ENCODE measurements at regions not wholly inside any gene's neighbourhood (a gene's known extent, or its start where the extent isn't known, plus 50 kb on each side); places are given as distances from the start of the nearest gene placed in this dataset.
"Not testable (repeated sequence)": the region's sequence is repeated elsewhere in the genome, so short reads cannot be mapped to it uniquely, and the experiment has no call there.

GRCh38 chr6:18044108-18044783 lies 56.8 kb upstream of the KIF13A start:
- ATAC-seq, result no peak
- H3K4me3 ChIP-seq, result no peak overlapping the region
- TF ChIP-seq KDM1A (IDR thresholded peaks at IDR 0.05; ENCODE audit: low read depth) (no peak), GATA3 (IDR thresholded peaks at IDR 0.05; ENCODE audit: borderline replicate concordance) (no peak), CEBPB (IDR thresholded peaks at IDR 0.05) (peak in 1 of 2 experiments; percentile 50; a peak in 1 of 4 replicates)
- 88% methylated on average over 11 of the region's 11 CpGs for WGBS (ENCODE audit: missing lambda C conversion rate)
- ChIA-PET POLR2A (no interaction called here), CTCF (interaction anchor here (0.5 to 1.2 kb wide), 2 partner anchors 9 to 22 kb away, joined by 3 to 5 read pairs; no protein-coding TSS in a partner anchor)
- peak overlapping the region in 1 of 2 experiments; percentile 77; a peak in 2 of 6 replicates for H3K27ac ChIP-seq
- peaks cover 18% of the 10 kb centered on the region for H3K4me1 ChIP-seq
- no peaks in the 10 kb centered on the region for H3K9me3 ChIP-seq
- no peak for DNase-seq (ENCODE audit: low read depth in 1 of 2, low spot score in 1 of 2)
- H3K4me2 ChIP-seq, result no peak overlapping the region
- no peak for FAIRE-seq

GRCh38 chr6:18042536-18043145 lies 55.2 kb upstream of the KIF13A start:
- 76% methylated on average over 6 of the region's 8 CpGs for WGBS (ENCODE audit: missing lambda C conversion rate)
- ChIA-PET POLR2A (interaction anchor here (0.7 to 0.9 kb wide), 2 partner anchors 35 to 55 kb away, joined by 4 to 6 read pairs; no protein-coding TSS in a partner anchor), CTCF (interaction anchor here (1.2 kb wide), 1 partner anchor 20 kb away, joined by 5 read pairs; no protein-coding TSS in a partner anchor)
- FAIRE-seq (no peak), ATAC-seq (peak; percentile 64; a peak in 5 of 6 replicates), DNase-seq (ENCODE audit: low read depth in 1 of 2, low spot score in 1 of 2) (no peak)
- H3K9me3 ChIP-seq, result no peaks in the 10 kb centered on the region
- peaks cover 18% of the 10 kb centered on the region for H3K4me1 ChIP-seq
- no peak for TF ChIP-seq MYC (IDR thresholded peaks at IDR 0.05; ENCODE audit: borderline replicate concordance, low read length)
- peak overlapping the region; percentile 38 to 77 for H3K27ac ChIP-seq
- H3K4me3 ChIP-seq, result no peak overlapping the region
- H3K4me2 ChIP-seq, result peak overlapping the region; percentile 62

- 72% methylated on average over 3 of the region's 3 CpGs for WGBS (ENCODE audit: missing lambda C conversion rate)
- Histone ChIP-seq H3K27ac (no peak overlapping the region), H3K4me2 (no peak overlapping the region), H3K4me1 (peaks cover 18% of the 10 kb centered on the region), H3K9me3 (no peaks in the 10 kb centered on the region), H3K4me3 (no peak overlapping the region)
- no peak for TF ChIP-seq GATA3 (IDR thresholded peaks at IDR 0.05; ENCODE audit: borderline replicate concordance)
- no peak for TF ChIP-seq E2F6 (IDR thresholded peaks at IDR 0.05; ENCODE audit: borderline replicate concordance, low read depth)
- no peak for TF ChIP-seq RAD21 (conservative IDR thresholded peaks at IDR 0.05 in 1 of 2, IDR thresholded peaks at IDR 0.05 in 1 of 2)
- no peak for TF ChIP-seq EHF (CRISPR knock-in tag; IDR thresholded peaks at IDR 0.05)
- no peak for TF ChIP-seq CBX2 (IDR thresholded peaks at IDR 0.05; ENCODE audit: borderline replicate concordance, low read depth)
- TF ChIP-seq CEBPB (IDR thresholded peaks at IDR 0.05), result no peak
- TF ChIP-seq BCL3 (IDR thresholded peaks at IDR 0.05), result no peak
- no peak for TF ChIP-seq HES2 (IDR thresholded peaks at IDR 0.05)
- no peak for TF ChIP-seq TFCP2L1 (CRISPR knock-in tag; IDR thresholded peaks at IDR 0.05)
- no peak for TF ChIP-seq NPAS2 (CRISPR knock-in tag; IDR thresholded peaks at IDR 0.05; ENCODE audit: borderline replicate concordance)
- TF ChIP-seq RCOR1 (IDR thresholded peaks at IDR 0.05; ENCODE audit: low read depth, low read length), result no peak
- no peak for TF ChIP-seq PBX3 (IDR thresholded peaks at IDR 0.05)
- FAIRE-seq, result no peak
- no peak for ATAC-seq
- CTCF ChIA-PET, result no interaction called here
- DNase-seq (ENCODE audit: low read depth in 1 of 2, low spot score in 1 of 2), result no peak
- POLR2A ChIA-PET, result no interaction called here
These were observed 52.0 kb upstream of the KIF13A start for GRCh38 chr6:18039481-18039880.

GRCh38 chr6:18038235-18038634 lies 50.8 kb upstream of the KIF13A start:
- H3K27ac ChIP-seq; DNase-seq (ENCODE audit: low read depth in 1 of 2, low spot score in 1 of 2); H3K9me3 ChIP-seq; ATAC-seq; H3K4me3 ChIP-seq; H3K4me2 ChIP-seq; FAIRE-seq; CTCF ChIA-PET; POLR2A ChIA-PET: not testable (repeated sequence)
- H3K4me1 ChIP-seq, result peaks cover 12% of the 10 kb centered on the region
- 81% methylated on average over 1 of the region's 1 CpG for WGBS (ENCODE audit: missing lambda C conversion rate)
